ENCODE measurements at regions not wholly inside any gene's neighbourhood (a gene's known extent, or its start where the extent isn't known, plus 50 kb on each side); places are given as distances from the start of the nearest gene placed in this dataset.

DNA sequence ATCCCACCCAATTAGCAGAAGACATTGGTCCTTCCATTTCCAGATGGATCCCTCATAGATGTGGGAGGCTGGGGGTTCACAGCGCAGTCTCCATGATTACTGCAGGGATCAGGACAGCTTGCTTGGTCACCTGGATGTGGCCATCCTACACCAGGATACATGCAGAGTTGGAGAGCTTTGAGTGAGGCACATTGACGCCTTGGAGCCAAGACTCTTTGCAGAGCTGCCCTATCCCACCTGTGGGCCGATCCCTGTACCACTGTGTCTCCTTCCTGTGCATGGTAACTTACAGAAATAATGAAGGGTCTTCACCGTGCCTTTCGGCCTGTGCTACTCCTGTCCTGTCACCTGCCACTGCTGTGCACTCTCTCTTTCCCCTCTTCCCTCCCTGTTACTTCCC lies 444.8 kb downstream of the GLRX3 start:
- no peaks in the 10 kb centered on the region for H3K27me3 ChIP-seq (ENCODE audit: insufficient read depth, poor library complexity, severe bottlenecking)
- TF ChIP-seq REST (IDR thresholded peaks at IDR 0.05; ENCODE audit: insufficient replicate concordance, low read depth) = no peak
- TF ChIP-seq CTCF (IDR thresholded peaks at IDR 0.05; ENCODE audit: insufficient read depth, low read length) = no peak
- no peak overlapping the region for H3K27ac ChIP-seq (replicated peaks)
- H3K4me3 ChIP-seq (replicated peaks; ENCODE audit: insufficient read depth, low read length) = no peak overlapping the region
- DNase-seq (ENCODE audit: low read depth in 1 of 2, low spot score in 1 of 2) = no peak

- Histone ChIP-seq H3K4me3 (replicated peaks; ENCODE audit: insufficient read depth, low read length) (no peak overlapping the region), H3K27ac (replicated peaks) (no peak overlapping the region), H3K27me3 (ENCODE audit: insufficient read depth, poor library complexity, severe bottlenecking) (no peaks in the 10 kb centered on the region)
- TF ChIP-seq GABPA (IDR thresholded peaks at IDR 0.05; ENCODE audit: low read depth) (no peak), CTCF (IDR thresholded peaks at IDR 0.05; ENCODE audit: insufficient read depth, low read length) (no peak)
- no peak for DNase-seq (ENCODE audit: low read depth in 1 of 2, low spot score in 1 of 2)
Observed at GRCh38 chr10:130587718-130588117, 451.5 kb downstream of the GLRX3 start.

- no peak overlapping the region for H3K4me3 ChIP-seq (replicated peaks; ENCODE audit: insufficient read depth, low read length)
- TF ChIP-seq SPI1 (IDR thresholded peaks at IDR 0.05; ENCODE audit: borderline replicate concordance, low read depth) = no peak
- no peak for TF ChIP-seq CTCF (IDR thresholded peaks at IDR 0.05; ENCODE audit: insufficient read depth, low read length)
- no peak for TF ChIP-seq POLR2AphosphoS5 (IDR thresholded peaks at IDR 0.05; ENCODE audit: low read depth)
- no peak for TF ChIP-seq REST (IDR thresholded peaks at IDR 0.05; ENCODE audit: insufficient replicate concordance, low read depth)
- no peak for TF ChIP-seq GABPA (IDR thresholded peaks at IDR 0.05; ENCODE audit: low read depth)
- H3K27ac ChIP-seq (replicated peaks) = no peak overlapping the region
- no peak for DNase-seq (ENCODE audit: low read depth in 1 of 2, low spot score in 1 of 2)
- peaks cover 3% of the 10 kb centered on the region for H3K27me3 ChIP-seq (ENCODE audit: insufficient read depth, poor library complexity, severe bottlenecking)
Observed at GRCh38 chr10:130606001-130606405, 469.8 kb downstream of the GLRX3 start.

- Histone ChIP-seq H3K27me3 (ENCODE audit: insufficient read depth, poor library complexity, severe bottlenecking) (peaks cover 3% of the 10 kb centered on the region), H3K27ac (replicated peaks) (no peak overlapping the region), H3K4me3 (replicated peaks; ENCODE audit: insufficient read depth, low read length) (no peak overlapping the region)
- TF ChIP-seq POLR2AphosphoS5 (IDR thresholded peaks at IDR 0.05; ENCODE audit: low read depth) = no peak
- no peak for TF ChIP-seq SPI1 (IDR thresholded peaks at IDR 0.05; ENCODE audit: borderline replicate concordance, low read depth)
- no peak for TF ChIP-seq GABPA (IDR thresholded peaks at IDR 0.05; ENCODE audit: low read depth)
- no peak for TF ChIP-seq CTCF (IDR thresholded peaks at IDR 0.05; ENCODE audit: insufficient read depth, low read length)
- TF ChIP-seq REST (IDR thresholded peaks at IDR 0.05; ENCODE audit: insufficient replicate concordance, low read depth) = no peak
- DNase-seq (ENCODE audit: low read depth in 1 of 2, low spot score in 1 of 2) = no peak
Observed at GRCh38 chr10:130607366-130607765, 471.2 kb downstream of the GLRX3 start.
